Activated CD4-positive, alpha-beta T cell treated with anti-CD3 and anti-CD28 coated beads for 48 hours (primary cell): ENCODE measurements at regions not wholly inside any gene's neighbourhood (a gene's known extent, or its start where the extent isn't known, plus 50 kb on each side); places are given as distances from the start of the nearest gene placed in this dataset.

Source experiments
- DNase-seq: peaks from one replicate; pipeline ENCODE4 v3.0.0-alpha.2; 2020

DNA sequence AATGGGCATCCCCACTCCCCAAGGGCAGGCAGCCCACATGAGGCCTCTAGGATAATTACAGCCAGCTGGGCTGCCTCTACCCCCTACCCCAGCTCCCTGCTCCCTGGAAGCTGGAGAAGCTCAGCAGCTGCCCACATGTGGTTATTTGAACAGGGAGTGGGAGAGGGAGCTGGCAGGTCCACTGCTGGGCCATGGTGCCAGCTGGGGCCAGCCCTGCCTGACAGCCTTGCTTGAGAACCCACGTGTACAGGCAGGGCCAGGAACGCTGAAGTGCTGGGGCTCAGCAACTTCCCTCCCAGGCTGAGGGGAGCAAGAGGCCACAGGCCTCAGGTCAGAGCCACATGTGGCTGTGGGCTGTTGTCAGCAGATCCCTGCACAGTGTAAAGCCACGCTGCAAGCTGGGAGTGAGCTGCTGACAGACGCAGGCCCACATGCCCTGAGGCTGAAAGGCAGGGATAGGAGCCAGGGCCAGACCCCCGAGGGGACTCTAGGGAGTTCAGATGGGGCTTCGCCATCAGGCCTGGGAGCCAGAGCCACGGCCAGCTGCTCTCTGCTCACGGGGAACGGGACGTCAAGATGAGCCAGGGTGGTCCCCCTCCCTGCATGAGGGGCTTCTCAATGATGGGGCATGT lies 129.0 kb downstream of the SYF2 start:
- DNase-seq: no peak

DNA sequence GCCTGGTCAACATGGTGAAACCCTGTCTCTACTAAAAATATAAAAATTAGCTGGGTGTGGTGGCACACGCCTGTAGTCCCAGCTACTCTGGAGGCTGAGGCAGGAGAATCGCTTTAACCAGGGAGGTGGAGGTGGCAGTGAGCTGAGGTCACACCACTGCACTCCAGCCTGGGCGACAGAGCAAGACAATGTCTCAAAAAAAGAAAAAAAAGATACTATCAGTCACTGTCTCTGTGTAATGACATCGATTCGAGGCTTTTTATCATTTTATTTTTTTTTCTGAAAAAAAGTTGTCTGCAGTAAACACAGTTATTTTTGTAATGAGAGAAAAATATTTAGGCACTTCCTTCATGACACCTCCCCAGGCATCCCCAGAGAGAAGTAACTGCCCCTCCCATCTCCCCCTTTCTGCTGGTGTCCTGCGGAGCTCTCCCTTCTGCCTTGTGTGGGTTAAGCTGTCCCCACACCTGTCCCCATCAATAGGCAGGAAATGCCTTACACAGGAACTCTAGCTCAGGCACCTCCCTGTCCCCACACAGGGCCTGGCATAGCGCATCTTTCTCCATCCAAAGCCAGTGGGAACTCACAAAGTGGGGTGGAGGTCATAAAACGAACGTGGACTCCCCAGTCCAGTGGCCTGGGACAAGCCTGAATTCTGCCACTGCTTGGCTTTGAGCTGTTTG lies 132.0 kb downstream of the SYF2 start:
- DNase-seq: no peak

DNA sequence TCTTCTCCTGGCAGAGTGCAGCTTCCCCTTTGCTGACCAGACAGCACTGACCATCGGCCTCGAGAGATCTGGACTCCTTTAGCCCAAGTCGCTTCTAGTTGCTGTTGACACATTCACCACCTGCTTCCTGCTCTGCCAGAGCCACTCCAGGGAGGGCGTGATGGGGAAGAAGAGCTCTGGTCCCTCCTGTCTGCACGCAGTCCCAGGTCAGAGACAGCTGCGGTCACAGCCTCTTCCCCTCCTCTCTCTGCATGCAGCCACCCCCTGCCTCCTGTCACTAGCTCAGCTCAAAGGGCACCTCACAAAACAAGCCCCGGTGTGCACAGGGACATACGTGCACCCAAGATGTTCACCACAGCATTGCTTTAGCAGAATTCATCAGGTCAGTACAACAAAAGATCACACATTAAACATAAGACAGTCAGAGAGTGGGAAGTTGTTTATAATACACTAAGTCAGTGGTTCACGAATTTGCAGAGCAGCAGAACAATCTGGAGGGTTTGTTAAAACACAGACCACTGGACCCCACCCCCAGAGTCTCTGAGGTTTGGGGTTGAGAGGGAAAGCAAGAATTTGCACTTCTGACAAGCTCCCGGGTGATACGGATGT lies 132.9 kb downstream of the SYF2 start:
- DNase-seq: peak; percentile 19

DNA sequence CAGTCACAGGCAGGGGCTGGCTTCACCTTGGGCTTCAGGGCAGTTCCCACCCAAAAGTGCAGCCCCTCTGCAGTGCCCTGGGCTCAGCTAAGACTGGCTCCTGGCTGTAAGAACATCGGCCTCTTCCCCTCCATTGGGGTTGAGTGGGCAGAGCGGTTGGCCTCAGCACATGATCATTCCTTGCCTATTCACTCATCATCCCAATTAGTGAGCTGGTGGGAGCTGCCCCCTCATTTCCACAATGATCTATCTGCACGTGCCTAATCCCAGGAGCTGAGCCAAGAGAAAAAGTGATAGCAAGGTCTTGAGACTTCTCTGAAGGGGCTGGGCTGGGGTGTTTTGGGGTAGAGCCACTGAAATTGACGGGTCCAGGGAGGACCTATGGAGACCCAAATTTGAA lies 133.6 kb downstream of the SYF2 start:
- no peak for DNase-seq

DNA sequence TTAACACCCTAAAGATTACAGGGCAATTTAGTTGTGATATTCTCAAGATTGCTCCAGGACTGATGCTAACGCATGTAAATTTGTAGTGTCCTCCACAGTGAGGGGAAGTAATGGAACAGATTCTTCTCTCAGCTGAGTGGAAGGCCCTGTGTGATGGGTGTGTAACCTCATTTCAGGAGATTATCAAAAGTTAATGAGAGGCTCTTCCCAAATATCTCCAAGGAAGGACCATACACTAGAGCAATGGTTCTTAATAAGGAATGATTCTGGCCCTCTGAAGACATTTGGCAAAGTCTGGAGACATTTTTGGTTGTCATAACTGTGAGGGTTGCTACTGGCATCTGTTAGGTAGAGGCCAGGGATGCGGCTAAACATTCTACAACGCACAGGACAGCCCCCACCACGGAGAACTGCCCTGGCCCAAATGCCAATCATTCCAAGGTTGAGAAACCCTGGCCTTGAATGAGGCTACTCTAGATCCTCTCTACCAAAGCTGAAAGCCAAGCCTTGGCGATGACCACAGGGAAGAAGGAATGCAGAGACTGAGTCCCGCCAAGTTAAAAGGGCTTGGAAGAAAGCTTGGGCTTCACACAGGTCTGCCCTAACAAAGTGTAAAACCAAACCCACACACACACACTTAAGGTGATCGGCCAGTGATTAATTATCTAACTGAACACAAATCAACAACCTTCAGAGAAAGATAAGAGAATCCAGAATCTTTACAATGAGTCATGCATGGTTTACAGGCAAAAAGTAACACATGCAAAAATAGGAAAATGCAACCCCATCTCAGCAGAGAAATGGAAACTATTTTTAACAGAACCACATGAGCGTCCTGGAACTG lies 135.8 kb downstream of the SYF2 start:
- no peak for DNase-seq

DNA sequence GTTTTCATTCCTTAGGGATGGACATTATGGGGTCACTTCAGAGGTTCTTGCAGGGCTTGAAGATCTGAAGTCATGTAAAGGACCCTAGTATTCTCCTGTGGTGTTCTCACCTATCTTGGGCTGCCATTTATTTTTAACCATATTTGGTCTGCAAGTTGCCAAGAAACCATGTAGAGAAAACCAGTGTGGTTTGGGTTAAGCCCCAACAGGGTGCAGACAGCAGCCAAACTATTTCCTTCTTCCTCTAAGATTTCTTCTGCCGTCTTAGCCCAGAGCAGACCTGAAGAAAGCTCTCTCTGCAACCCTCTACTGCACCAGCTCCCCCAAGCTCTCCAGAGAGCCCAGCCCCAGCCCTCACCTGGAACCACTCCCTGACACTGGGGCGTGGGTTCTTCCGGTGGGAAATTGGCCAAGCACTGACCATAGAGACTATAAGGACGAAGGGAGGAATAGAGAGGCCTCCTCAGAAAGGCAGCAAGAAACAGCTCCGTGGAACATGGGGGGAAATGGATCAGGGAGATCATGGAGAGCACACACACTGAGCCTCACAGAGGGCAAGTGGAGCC lies 136.6 kb downstream of the SYF2 start:
- DNase-seq: no peak

DNA sequence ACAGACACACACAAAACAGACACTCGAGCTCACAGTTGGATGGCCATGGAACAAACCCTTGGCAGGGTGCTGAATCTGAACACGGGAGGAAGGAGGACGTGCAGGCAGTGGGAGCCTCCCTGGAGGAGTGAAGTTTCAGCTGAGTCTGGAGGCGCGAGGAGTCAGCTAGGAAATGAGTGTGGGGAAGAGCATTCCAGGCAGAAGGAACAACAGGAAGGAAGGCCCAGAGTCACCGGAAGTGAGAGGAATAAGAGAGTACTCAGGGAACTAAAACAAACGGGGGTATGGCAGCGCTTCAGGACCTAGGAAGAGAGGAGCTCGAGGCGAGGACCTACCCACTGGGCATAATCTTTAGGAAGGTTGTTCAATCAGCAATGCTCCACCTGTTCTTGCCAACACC lies 137.3 kb downstream of the SYF2 start:
- no peak for DNase-seq

DNA sequence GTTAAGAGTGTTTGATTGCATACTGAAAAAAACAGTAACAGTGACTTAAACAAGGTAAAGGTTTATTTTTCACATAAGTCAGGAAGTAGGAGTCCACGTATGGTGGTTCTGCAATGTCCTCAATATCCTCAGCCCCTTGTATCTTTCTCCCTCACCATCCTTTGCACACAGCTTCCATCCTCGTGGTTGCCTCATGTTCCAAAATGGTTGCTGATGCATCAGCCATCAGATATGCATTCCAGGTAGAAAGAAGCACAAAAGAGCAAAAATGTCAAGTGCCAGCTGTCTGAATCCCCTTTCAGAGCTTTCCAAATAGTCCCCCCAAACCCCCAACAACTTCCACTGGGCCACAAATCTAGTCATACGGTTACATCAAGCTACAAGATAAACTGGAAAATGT lies 138.1 kb downstream of the SYF2 start:
- DNase-seq: no peak

DNA sequence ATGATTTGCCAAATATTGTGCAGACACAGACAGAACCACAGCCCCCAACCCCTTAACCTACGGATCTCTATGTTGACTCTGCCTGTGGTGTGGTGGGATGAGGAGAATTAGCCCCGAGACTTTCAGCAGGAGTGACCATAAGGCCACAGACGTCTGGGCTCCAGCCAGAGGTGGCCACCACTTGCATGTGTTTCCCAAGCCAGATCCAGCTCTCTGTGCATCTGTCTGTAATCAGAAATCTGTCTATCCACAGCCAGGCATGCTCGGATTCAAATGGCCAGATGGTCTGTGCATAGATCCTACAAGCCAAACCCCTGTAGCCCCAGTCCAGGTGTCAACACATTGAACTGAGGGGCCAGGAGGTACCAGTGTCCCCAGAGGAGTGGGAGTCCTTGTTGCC lies 140.6 kb downstream of the SYF2 start:
- no peak for DNase-seq

DNA sequence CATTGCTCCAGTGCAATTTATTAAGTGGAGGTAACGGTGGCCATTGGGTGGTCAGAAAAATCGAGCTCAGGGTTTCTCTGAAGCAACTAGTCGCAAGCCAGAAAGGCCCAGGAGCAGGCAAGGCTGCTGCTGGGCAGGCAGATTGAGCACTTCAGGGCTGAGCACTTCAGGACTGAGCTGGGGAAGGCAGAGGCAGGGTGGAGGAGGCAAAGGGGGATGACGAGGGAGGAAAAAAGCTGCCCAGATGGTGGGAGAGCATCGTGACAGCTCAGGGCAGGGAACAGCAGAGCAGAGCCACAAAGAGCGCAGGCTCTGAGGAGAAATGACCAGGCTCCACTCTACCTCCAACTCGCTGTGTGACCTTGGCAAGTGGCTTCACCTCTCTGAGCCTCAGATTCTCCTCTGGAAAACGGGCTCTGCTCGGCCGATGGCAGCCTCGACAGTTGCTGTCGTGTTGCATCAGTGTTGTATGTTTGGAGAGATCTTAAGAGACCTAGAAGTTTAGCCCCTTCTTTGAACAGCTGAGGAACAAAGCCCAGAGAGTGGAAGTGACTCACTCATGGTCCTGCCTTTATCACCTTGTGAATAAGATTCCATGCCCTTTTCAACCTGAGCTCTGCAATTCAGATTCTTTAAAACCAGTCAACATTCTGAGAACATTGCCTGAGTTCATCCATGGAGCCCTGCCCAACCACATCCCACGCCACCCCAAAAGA lies 141.4 kb downstream of the SYF2 start:
- DNase-seq: no peak

DNA sequence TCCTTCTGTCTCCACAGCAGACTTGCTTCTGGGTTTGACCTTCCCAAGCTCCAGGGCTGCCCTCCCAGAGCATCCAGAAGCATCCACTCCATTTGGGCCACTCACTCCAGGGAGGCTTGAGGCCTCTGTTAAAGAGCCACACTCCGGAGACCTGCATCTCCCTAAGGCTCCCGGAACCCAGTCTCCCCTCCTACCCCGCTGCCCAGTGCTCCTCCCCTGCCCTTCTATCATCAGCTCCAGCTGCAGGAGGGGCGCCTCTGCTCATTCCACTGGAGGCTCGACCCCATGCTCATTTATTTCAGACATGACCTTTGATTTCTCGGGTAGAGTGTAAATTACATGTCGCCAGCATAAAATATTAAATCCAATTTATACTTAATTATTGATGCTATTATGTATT lies 142.5 kb downstream of the SYF2 start:
- no peak for DNase-seq

DNA sequence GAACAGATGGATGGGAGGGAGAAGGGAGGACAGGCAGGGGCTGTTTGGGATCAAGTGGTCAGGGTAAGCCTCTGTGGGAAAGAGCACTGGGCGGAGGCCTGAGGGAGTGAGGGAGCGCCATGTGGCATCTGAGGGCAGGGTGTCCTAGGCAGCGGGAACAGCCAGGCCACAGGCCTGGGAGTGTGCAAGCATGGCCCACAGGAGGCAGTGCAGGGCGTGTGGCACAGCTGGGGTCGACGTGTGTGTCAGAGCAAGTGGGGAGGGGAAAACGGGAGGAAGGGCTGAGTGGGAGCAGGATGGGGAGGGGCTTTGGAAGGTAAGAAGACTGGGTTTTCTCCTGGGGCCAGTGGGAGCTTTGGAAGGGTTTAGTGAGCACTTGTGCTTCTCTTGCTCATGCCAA lies 143.4 kb downstream of the SYF2 start:
- DNase-seq: no peak

DNA sequence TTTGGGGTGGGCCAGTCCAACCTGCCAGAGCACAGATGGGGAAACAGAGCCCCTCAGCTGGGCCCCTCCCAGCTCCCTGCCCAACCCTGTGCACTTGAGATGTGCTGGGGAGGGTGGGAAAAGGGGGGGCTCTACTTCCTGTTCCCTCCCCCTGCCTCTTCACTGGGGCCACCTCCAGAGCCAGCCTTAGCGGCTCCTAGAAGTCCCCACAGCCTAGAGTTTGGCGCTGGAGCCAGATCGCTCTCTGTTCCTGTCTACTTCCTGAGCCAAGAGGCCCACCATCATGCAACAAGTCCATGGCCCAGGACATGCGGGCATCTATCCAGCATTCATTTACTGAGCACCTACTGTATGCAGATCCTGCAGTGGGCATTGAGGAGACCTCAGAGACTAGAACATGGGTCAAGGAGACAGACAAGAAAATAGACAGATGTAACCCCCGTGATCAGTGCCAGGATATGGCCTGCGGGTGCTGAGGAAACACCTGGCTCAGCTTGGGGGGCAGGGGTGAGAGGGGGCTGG lies 144.1 kb downstream of the SYF2 start:
- DNase-seq: no peak

DNA sequence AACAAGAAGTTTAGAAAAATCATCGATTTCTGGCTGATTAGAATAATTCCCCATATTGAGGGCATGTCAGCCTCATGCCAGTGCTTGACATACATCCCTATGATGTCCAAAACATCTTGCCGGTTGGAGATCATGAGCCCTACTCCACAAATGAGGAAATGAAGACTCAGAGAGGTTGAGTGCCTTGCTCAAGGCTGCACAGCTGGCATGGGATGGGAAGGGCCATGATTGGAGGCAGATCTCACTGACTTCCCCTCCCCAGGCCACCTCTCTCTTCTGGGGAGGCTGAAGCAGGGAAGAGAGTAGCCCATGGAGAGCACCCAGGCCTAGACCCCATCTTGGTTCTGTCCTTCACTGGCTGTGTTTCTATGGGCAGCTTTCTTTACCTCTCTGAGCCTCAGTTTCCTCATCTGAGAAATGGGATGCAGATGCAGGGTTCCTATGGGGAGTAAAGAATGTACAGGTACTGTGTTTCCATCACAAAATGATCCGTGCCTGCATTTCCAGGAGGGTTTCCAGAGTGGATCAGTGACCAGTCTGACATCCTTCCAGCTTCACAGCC lies 145.7 kb downstream of the SYF2 start:
- DNase-seq: no peak

DNA sequence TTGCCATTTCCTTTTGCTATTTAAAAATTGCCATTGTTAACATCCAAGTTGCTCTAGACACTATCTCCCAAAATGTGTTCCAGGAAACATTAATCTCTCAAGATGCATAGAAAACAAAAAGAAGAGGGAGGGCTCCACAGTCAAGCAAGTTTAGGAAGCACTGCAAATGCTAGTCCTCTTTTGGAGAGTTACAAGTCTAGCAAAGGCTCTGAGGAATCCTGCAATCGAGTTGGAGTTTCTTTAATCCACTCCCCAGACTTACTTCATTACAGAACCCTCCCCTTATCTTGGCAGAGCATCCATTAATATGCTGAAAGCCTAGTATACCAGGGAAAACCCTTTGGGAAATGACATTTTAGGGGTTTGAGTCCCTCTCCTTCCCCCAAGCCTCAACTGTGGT lies 147.9 kb downstream of the SYF2 start:
- no peak for DNase-seq

DNA sequence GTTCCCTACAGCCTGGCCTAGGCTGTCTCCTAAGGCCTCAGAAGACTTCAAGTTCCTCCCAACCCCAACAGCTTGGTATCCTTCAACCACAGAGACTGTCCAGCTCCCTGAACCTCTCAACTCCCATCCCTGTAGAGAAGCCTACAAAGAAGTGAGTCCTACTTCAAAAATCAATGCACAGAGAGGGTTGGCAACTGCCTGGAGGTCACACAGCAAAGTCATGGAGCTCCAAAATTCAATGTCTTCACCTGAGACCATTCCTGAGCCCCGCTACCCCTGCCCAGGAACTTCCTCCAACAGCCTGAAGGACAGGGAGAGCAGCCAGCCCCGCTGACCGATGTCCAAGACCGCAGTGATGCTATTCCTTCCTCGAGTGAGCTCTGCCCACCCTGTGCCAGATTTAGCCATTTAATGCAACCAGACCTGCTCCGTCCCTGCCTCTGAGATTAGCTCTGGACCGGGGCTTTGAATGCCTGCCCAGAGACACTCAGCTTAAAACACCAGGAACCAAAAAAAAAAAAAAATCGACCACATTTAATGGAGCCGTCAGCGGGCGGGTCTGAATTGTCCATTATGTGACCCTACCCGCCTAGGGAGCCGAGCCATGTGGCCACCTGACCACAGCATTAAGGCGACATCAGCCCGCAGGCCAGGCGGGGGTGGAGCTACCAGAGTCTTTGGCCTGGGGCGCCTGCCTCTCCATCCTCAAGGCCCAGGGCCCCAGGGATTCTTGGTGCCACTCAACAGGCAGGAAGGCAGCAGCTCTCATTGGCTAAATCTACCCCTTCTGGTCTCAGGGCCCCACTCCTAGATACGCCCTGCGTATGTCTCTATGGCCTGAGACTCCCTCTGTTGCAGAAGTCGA lies 148.6 kb downstream of the SYF2 start:
- DNase-seq: no peak

DNA sequence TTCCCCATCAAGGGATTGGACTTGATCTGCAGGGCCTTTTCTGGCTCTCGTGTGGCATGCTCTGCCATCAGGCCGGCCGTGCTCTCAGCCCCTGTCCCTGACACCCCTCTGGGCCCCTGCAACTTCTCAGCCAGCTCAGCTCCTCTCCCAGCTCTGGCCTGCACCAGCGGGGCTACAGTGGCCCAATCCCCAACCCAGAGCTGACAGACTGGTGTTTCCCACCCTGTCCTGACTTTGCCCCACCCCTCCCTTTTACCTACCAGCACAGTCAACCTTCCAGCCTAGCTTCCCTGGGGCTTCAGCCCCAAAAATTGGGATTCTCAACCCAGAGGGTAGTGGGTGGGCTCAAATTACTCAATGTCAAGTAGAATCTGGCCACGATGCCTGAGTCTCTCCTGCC lies 149.3 kb downstream of the SYF2 start:
- no peak for DNase-seq

DNA sequence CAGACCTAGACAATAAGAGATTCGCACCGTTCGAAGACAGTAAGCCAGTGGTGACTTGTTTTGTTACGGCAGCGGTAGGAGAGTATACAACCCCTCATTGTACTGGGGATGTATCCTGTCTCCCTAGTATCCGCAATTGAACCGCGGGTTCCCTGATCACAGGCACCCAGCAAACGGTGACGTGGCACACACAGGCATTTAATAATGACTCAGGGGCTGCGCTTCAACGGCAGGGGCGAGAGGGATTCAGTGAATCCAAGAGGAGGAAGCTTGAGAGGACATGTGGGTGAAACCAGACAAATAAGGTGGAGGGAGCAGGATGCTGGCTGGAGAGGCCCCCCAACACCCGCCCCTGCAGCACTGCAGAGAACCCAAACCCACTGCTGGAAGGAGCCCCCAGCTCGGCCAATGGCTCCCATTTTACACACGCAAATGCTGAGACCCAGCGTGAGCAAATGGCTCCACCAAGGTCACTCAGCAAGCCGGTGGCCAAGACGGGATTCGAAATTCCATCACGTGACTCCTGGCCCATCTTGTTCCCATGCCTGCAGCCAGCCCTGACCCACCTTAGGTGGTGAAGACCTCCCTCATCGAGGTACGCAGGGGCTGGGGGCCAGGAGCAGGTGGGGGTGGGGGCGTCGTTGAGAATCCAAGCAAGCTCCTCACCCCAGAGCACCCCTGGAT lies 149.9 kb downstream of the SYF2 start:
- DNase-seq: no peak

DNA sequence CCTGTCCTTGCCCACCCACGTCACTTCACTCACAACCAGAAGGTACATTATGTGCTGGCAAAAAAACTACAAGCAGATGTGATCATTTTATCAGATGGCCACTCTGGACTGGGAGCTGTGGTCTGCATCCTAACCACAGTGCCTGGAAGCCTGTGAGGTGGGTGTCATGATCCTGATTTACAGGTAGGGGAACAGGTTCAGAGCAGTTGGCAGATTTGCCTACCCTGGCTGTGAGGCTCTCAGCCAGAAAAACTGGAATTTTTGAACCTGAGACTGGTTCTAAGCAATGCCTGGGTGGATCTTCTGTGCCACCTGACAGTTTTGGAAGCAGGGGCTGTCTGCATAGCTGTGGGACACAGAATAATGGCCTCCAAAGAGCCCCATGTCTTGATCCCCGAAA lies 150.8 kb downstream of the SYF2 start:
- no peak for DNase-seq
